HCT116 (cell line): ENCODE measurements at regions not wholly inside any gene's neighbourhood (a gene's known extent, or its start where the extent isn't known, plus 50 kb on each side); places are given as distances from the start of the nearest gene placed in this dataset.

Experiments used
- ATF3 ChIP-seq: IDR thresholded peaks from 2 replicates; pipeline ENCODE4 v1.6.1; 2012
- CTCF ChIP-seq, 3 experiments: fragments of 200-600 bp in 1 of 3; sonication (generic) in 1 of 3; IDR thresholded peaks in 2 of 3; conservative IDR thresholded peaks in 1 of 3; 2 replicates each; pipeline ENCODE4 v1.5.1; 2012 to 2017; ENCODE audit warnings: low read depth in 2 of 3, low read length in 2 of 3, antibody characterized with exemption in 1 of 3, borderline replicate concordance in 1 of 3, control low read depth in 1 of 3, mild to moderate bottlenecking in 1 of 3, mixed read lengths in 1 of 3, mixed run types in 1 of 3, moderate library complexity in 1 of 3; ENCODE audit not compliant: insufficient read depth in 1 of 3
- EZH2 ChIP-seq: fragments of 200-600 bp; sonication (generic); IDR thresholded peaks from 2 replicates; pipeline ENCODE4 v1.6.1; 2017; ENCODE audit warnings: antibody characterized with exemption, mixed run types
- POLR2A ChIP-seq: IDR thresholded peaks from 2 replicates; pipeline ENCODE4 v1.7.0; 2011; ENCODE audit warnings: borderline replicate concordance; ENCODE audit not compliant: insufficient read depth, insufficient read length; ENCODE audit errors: extremely low read depth
- SRF ChIP-seq: IDR thresholded peaks from 2 replicates; pipeline ENCODE4 v1.6.1; 2012; ENCODE audit warnings: low read depth
- TCF7L2 ChIP-seq: IDR thresholded peaks from 2 replicates; pipeline ENCODE4 v1.7.0; 2011; ENCODE audit warnings: borderline replicate concordance, inconsistent platforms; ENCODE audit not compliant: insufficient read depth, insufficient read length; ENCODE audit errors: extremely low read depth
- YY1 ChIP-seq: IDR thresholded peaks from 2 replicates; pipeline ENCODE4 v1.6.1; 2011; ENCODE audit warnings: low read length, low read depth, moderate library complexity, mild to moderate bottlenecking; ENCODE audit not compliant: insufficient replicate concordance; ENCODE audit errors: extremely low read depth

GRCh38 chr15:85312486-85312885 is 67.9 kb upstream of the AKAP13 start:
- TF ChIP-seq POLR2A = no peak
- no peak for TF ChIP-seq YY1
- TF ChIP-seq CTCF (IDR thresholded peaks at IDR 0.05 in 2 of 3, conservative IDR thresholded peaks at IDR 0.05 in 1 of 3; ENCODE audit: borderline replicate concordance in 1 of 3, insufficient read depth in 1 of 3, low read depth in 2 of 3, low read length in 2 of 3) = no peak
- no peak for TF ChIP-seq SRF
- no peak for TF ChIP-seq TCF7L2
- TF ChIP-seq EZH2 = no peak
- no peak for TF ChIP-seq ATF3
